ENCODE measurements at regions not wholly inside any gene's neighbourhood (a gene's known extent, or its start where the extent isn't known, plus 50 kb on each side); places are given as distances from the start of the nearest gene placed in this dataset.

- Histone ChIP-seq H3K27ac (ENCODE audit: low read length) (no peak overlapping the region), H3K9me3 (ENCODE audit: control insufficient read depth in 2 of 2, low read length in 2 of 2) (no peaks in the 10 kb centered on the region), H3K36me3 (ENCODE audit: control insufficient read depth in 2 of 2, insufficient read depth in 2 of 2, low read length in 2 of 2) (no peaks in the 10 kb centered on the region), H3K4me3 (ENCODE audit: low read length in 2 of 2) (no peak overlapping the region), H3K9ac (ENCODE audit: low read length in 2 of 2) (no peak overlapping the region), H3K4me1 (ENCODE audit: control insufficient read depth, insufficient read depth, low read length) (no peaks in the 10 kb centered on the region), H3K27me3 (ENCODE audit: control insufficient read depth in 1 of 2, insufficient read depth in 2 of 2, low read length in 2 of 2) (no peaks in the 10 kb centered on the region)
Observed at GRCh38 chr5:167152561-167152960, 1138.9 kb upstream of the WWC1 start.

DNA sequence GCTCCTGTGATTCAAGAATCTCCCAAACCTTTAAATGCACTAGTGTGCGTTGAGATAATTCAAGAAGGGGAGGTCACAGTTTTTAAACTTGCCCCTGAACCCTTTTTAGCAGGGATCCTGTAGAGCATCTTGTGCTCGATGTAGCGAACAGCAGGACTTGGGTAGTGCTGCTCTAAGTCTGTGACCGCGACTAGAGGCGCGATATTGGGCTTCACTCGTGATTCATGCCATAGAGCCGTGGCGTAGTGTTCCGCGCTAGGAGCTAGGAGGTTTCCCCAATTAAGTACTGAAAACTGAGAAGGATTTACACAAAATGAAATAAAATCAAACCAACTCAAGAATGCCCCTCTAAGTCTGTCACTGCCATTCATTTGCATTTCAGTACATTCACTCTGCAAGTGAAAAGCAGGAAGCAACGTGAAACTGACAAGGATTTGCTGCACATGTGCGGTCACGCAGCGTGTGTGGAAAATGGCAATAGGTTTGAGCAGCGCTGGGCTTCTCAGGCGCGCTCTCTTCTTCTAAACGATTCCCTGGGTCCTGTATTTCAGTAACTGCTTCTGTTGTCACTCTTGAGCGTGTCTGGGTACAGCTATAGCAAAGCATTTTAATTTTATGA is 1135.9 kb upstream of the WWC1 start:
- no peak overlapping the region for H3K9ac ChIP-seq (ENCODE audit: low read length in 2 of 2)
- no peaks in the 10 kb centered on the region for H3K27me3 ChIP-seq (ENCODE audit: control insufficient read depth in 1 of 2, insufficient read depth in 2 of 2, low read length in 2 of 2)
- no peak overlapping the region for H3K4me3 ChIP-seq (ENCODE audit: low read length in 2 of 2)
- H3K36me3 ChIP-seq (ENCODE audit: control insufficient read depth in 2 of 2, insufficient read depth in 2 of 2, low read length in 2 of 2), result no peaks in the 10 kb centered on the region
- H3K4me1 ChIP-seq (ENCODE audit: control insufficient read depth, insufficient read depth, low read length), result no peaks in the 10 kb centered on the region
- no peak overlapping the region for H3K27ac ChIP-seq (ENCODE audit: low read length)
- no peaks in the 10 kb centered on the region for H3K9me3 ChIP-seq (ENCODE audit: control insufficient read depth in 2 of 2, low read length in 2 of 2)

DNA sequence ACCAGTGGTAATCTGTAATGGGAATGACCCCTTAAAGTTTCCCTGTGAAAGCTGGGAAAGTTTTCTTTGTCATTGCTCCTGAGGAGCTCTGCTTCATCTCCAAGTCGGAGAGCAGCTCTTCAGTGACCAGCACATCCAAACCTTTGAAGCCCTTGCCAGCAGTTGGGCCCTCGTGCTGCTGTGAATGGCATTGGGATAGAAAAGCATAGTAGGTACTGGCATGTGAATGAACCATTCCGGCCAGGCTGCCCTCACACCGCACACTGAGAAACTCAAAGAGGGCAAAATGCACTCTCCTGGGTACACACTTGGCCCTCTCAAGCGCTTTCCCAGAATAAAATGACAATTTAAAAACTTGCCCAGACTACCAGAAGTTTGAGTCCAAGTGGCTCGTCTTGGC is 1135.0 kb upstream of the WWC1 start:
- Histone ChIP-seq H3K27ac (ENCODE audit: low read length) (no peak overlapping the region), H3K36me3 (ENCODE audit: control insufficient read depth in 2 of 2, insufficient read depth in 2 of 2, low read length in 2 of 2) (no peaks in the 10 kb centered on the region), H3K4me3 (ENCODE audit: low read length in 2 of 2) (no peak overlapping the region), H3K9ac (ENCODE audit: low read length in 2 of 2) (no peak overlapping the region), H3K4me1 (ENCODE audit: control insufficient read depth, insufficient read depth, low read length) (no peaks in the 10 kb centered on the region), H3K27me3 (ENCODE audit: control insufficient read depth in 1 of 2, insufficient read depth in 2 of 2, low read length in 2 of 2) (no peaks in the 10 kb centered on the region), H3K9me3 (ENCODE audit: control insufficient read depth in 2 of 2, low read length in 2 of 2) (no peaks in the 10 kb centered on the region)

DNA sequence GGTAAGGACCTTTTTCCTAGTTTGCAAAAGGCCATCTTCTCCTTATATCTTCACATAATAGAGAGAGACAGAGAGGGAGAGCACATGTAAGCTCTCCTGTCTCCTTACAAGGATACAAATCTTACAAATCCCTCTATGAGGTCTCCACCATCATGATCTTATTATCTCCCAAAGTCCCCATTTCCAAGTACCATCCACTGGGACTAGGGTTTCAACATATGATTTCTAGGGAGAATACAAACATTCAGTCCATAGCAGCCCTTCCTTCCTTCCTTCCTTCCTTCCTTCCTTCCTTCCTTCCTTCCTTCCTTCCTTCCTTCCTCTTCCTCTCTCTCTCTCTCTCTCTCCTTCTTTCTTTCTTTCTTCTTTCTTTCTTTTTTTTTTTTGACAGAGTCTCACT is 1132.9 kb upstream of the WWC1 start:
- Histone ChIP-seq H3K9ac (ENCODE audit: low read length in 2 of 2) (no peak overlapping the region), H3K9me3 (ENCODE audit: control insufficient read depth in 2 of 2, low read length in 2 of 2) (no peaks in the 10 kb centered on the region), H3K4me3 (ENCODE audit: low read length in 2 of 2) (no peak overlapping the region), H3K36me3 (ENCODE audit: control insufficient read depth in 2 of 2, insufficient read depth in 2 of 2, low read length in 2 of 2) (no peaks in the 10 kb centered on the region), H3K27me3 (ENCODE audit: control insufficient read depth in 1 of 2, insufficient read depth in 2 of 2, low read length in 2 of 2) (no peaks in the 10 kb centered on the region), H3K27ac (ENCODE audit: low read length) (no peak overlapping the region), H3K4me1 (ENCODE audit: control insufficient read depth, insufficient read depth, low read length) (no peaks in the 10 kb centered on the region)

GRCh38 chr5:167160388-167160787 is 1131.1 kb upstream of the WWC1 start:
- no peak overlapping the region for H3K27ac ChIP-seq (ENCODE audit: low read length)
- H3K27me3 ChIP-seq (ENCODE audit: control insufficient read depth in 1 of 2, insufficient read depth in 2 of 2, low read length in 2 of 2), result no peaks in the 10 kb centered on the region
- no peaks in the 10 kb centered on the region for H3K9me3 ChIP-seq (ENCODE audit: control insufficient read depth in 2 of 2, low read length in 2 of 2)
- no peak overlapping the region for H3K4me3 ChIP-seq (ENCODE audit: low read length in 2 of 2)
- H3K36me3 ChIP-seq (ENCODE audit: control insufficient read depth in 2 of 2, insufficient read depth in 2 of 2, low read length in 2 of 2), result no peaks in the 10 kb centered on the region
- no peak overlapping the region for H3K9ac ChIP-seq (ENCODE audit: low read length in 2 of 2)
- no peaks in the 10 kb centered on the region for H3K4me1 ChIP-seq (ENCODE audit: control insufficient read depth, insufficient read depth, low read length)

- Histone ChIP-seq H3K27me3 (ENCODE audit: control insufficient read depth in 1 of 2, insufficient read depth in 2 of 2, low read length in 2 of 2) (no peaks in the 10 kb centered on the region), H3K9me3 (ENCODE audit: control insufficient read depth in 2 of 2, low read length in 2 of 2) (no peaks in the 10 kb centered on the region), H3K27ac (ENCODE audit: low read length) (no peak overlapping the region), H3K9ac (ENCODE audit: low read length in 2 of 2) (no peak overlapping the region), H3K4me3 (ENCODE audit: low read length in 2 of 2) (no peak overlapping the region), H3K4me1 (ENCODE audit: control insufficient read depth, insufficient read depth, low read length) (no peaks in the 10 kb centered on the region), H3K36me3 (ENCODE audit: control insufficient read depth in 2 of 2, insufficient read depth in 2 of 2, low read length in 2 of 2) (no peaks in the 10 kb centered on the region)
Observed at GRCh38 chr5:167166696-167167095, 1124.7 kb upstream of the WWC1 start.

DNA sequence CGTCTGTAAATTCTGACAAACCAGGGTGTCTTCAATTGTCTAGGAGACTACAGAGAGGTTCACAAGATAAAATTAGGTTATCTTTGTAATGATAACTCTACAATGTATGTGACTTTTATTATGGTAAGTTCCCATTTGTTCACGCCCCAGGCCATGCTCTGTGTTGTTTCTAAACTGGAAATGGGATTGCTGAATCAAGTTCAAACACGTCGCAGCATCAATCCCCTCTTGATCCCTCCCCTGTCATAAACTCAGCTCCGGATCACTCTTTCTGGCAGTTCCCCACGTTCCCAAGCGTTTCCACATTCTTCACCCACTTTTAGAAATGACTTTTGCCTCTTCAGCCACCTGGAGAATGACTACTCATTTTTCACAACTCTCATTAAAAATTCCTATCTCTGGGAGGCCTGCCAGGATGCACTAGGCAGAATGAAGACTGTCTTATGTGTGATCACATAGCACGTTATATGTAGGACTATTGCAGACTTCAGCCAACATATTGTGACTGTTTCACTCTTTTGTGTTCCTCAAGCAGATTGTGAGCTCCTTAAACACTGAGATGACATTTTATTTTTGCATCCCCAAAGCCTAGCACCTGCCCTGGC is 1124.2 kb upstream of the WWC1 start:
- H3K27ac ChIP-seq (ENCODE audit: low read length), result no peak overlapping the region
- no peaks in the 10 kb centered on the region for H3K36me3 ChIP-seq (ENCODE audit: control insufficient read depth in 2 of 2, insufficient read depth in 2 of 2, low read length in 2 of 2)
- no peak overlapping the region for H3K9ac ChIP-seq (ENCODE audit: low read length in 2 of 2)
- no peaks in the 10 kb centered on the region for H3K9me3 ChIP-seq (ENCODE audit: control insufficient read depth in 2 of 2, low read length in 2 of 2)
- no peak overlapping the region for H3K4me3 ChIP-seq (ENCODE audit: low read length in 2 of 2)
- no peaks in the 10 kb centered on the region for H3K27me3 ChIP-seq (ENCODE audit: control insufficient read depth in 1 of 2, insufficient read depth in 2 of 2, low read length in 2 of 2)
- no peaks in the 10 kb centered on the region for H3K4me1 ChIP-seq (ENCODE audit: control insufficient read depth, insufficient read depth, low read length)

- H3K4me3 ChIP-seq (ENCODE audit: low read length in 2 of 2), result no peak overlapping the region
- H3K27me3 ChIP-seq (ENCODE audit: control insufficient read depth in 1 of 2, insufficient read depth in 2 of 2, low read length in 2 of 2), result no peaks in the 10 kb centered on the region
- no peaks in the 10 kb centered on the region for H3K9me3 ChIP-seq (ENCODE audit: control insufficient read depth in 2 of 2, low read length in 2 of 2)
- no peak overlapping the region for H3K27ac ChIP-seq (ENCODE audit: low read length)
- no peak overlapping the region for H3K9ac ChIP-seq (ENCODE audit: low read length in 2 of 2)
- no peaks in the 10 kb centered on the region for H3K36me3 ChIP-seq (ENCODE audit: control insufficient read depth in 2 of 2, insufficient read depth in 2 of 2, low read length in 2 of 2)
- H3K4me1 ChIP-seq (ENCODE audit: control insufficient read depth, insufficient read depth, low read length), result no peaks in the 10 kb centered on the region
Observed at GRCh38 chr5:167168971-167169370, 1122.5 kb upstream of the WWC1 start.

DNA sequence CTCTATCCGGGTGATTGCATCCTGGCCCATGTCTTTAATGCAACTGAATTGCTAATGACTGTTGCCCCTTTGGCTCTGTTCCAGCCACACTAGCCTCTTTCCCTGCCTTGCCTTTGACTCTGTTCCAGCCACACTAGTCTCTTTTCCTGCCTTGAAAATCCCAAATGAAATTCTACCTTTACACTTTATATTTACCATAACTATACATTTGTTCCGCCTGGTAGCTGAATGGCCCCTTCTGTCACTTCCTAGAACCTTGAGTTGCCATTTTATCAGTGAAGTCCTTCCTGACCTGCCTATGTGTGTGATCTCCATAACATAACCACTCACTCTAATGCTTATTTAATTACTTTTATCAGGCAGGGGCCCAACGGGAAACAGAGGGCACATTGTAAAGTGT is 1120.4 kb upstream of the WWC1 start:
- no peaks in the 10 kb centered on the region for H3K36me3 ChIP-seq (ENCODE audit: control insufficient read depth in 2 of 2, insufficient read depth in 2 of 2, low read length in 2 of 2)
- no peak overlapping the region for H3K4me3 ChIP-seq (ENCODE audit: low read length in 2 of 2)
- H3K4me1 ChIP-seq (ENCODE audit: control insufficient read depth, insufficient read depth, low read length), result no peaks in the 10 kb centered on the region
- H3K9ac ChIP-seq (ENCODE audit: low read length in 2 of 2), result no peak overlapping the region
- no peaks in the 10 kb centered on the region for H3K9me3 ChIP-seq (ENCODE audit: control insufficient read depth in 2 of 2, low read length in 2 of 2)
- no peaks in the 10 kb centered on the region for H3K27me3 ChIP-seq (ENCODE audit: control insufficient read depth in 1 of 2, insufficient read depth in 2 of 2, low read length in 2 of 2)
- no peak overlapping the region for H3K27ac ChIP-seq (ENCODE audit: low read length)

GRCh38 chr5:167177736-167178135 is 1113.7 kb upstream of the WWC1 start:
- no peak overlapping the region for H3K4me3 ChIP-seq (ENCODE audit: low read length in 2 of 2)
- H3K9me3 ChIP-seq (ENCODE audit: control insufficient read depth in 2 of 2, low read length in 2 of 2), result no peaks in the 10 kb centered on the region
- no peaks in the 10 kb centered on the region for H3K4me1 ChIP-seq (ENCODE audit: control insufficient read depth, insufficient read depth, low read length)
- no peaks in the 10 kb centered on the region for H3K36me3 ChIP-seq (ENCODE audit: control insufficient read depth in 2 of 2, insufficient read depth in 2 of 2, low read length in 2 of 2)
- H3K9ac ChIP-seq (ENCODE audit: low read length in 2 of 2), result no peak overlapping the region
- no peak overlapping the region for H3K27ac ChIP-seq (ENCODE audit: low read length)
- no peaks in the 10 kb centered on the region for H3K27me3 ChIP-seq (ENCODE audit: control insufficient read depth in 1 of 2, insufficient read depth in 2 of 2, low read length in 2 of 2)

- H3K27me3 ChIP-seq (ENCODE audit: control insufficient read depth in 1 of 2, insufficient read depth in 2 of 2, low read length in 2 of 2), result no peaks in the 10 kb centered on the region
- no peaks in the 10 kb centered on the region for H3K36me3 ChIP-seq (ENCODE audit: control insufficient read depth in 2 of 2, insufficient read depth in 2 of 2, low read length in 2 of 2)
- H3K27ac ChIP-seq (ENCODE audit: low read length), result no peak overlapping the region
- H3K9me3 ChIP-seq (ENCODE audit: control insufficient read depth in 2 of 2, low read length in 2 of 2), result no peaks in the 10 kb centered on the region
- no peak overlapping the region for H3K4me3 ChIP-seq (ENCODE audit: low read length in 2 of 2)
- H3K4me1 ChIP-seq (ENCODE audit: control insufficient read depth, insufficient read depth, low read length), result no peaks in the 10 kb centered on the region
- no peak overlapping the region for H3K9ac ChIP-seq (ENCODE audit: low read length in 2 of 2)
Observed at GRCh38 chr5:167180906-167181305, 1110.5 kb upstream of the WWC1 start.

Data from stomach smooth muscle (tissue), 2 donors.